ENCODE measurements at regions not wholly inside any gene's neighbourhood (a gene's known extent, or its start where the extent isn't known, plus 50 kb on each side); places are given as distances from the start of the nearest gene placed in this dataset.

DNA sequence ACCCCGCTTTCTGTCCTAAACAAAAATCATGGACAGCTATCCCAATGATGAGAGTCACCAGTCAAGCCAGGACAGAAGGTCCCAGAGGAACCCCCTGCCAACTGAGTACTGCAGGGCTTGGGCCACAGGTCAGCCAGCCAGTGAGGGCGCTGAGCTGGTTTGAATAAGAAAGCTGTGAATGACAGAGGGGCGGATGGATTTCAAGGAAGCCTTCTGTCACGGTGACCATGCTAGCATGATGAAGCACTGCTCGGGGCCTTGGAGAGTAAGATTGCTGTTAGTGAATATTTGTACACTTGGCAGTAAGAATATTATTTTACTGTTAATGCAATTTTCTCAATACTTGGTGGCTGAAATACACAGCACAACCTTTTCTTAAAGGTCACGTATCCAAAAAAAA lies 734.0 kb upstream of the NR2F2 start:
- 74 to 81% methylated on average over 6 of the region's 6 CpGs for WGBS, 2 donors
- intact Hi-C loops (cut with DNase I) = no loop called here
- Histone ChIP-seq H3K9me3 (no peaks in the 10 kb centered on the region), H3K27ac (no peak overlapping the region), H3K36me3 (no peaks in the 10 kb centered on the region), H3K4me3 (no peak overlapping the region), H3K4me1 (no peaks in the 10 kb centered on the region), H3K27me3 (no peaks in the 10 kb centered on the region)
- TF ChIP-seq POLR2A (IDR thresholded peaks at IDR 0.05) (no peak), EP300 (IDR thresholded peaks at IDR 0.05) (no peak), POLR2AphosphoS5 (IDR thresholded peaks at IDR 0.05) (no peak)
- TF ChIP-seq, protein P1, sequence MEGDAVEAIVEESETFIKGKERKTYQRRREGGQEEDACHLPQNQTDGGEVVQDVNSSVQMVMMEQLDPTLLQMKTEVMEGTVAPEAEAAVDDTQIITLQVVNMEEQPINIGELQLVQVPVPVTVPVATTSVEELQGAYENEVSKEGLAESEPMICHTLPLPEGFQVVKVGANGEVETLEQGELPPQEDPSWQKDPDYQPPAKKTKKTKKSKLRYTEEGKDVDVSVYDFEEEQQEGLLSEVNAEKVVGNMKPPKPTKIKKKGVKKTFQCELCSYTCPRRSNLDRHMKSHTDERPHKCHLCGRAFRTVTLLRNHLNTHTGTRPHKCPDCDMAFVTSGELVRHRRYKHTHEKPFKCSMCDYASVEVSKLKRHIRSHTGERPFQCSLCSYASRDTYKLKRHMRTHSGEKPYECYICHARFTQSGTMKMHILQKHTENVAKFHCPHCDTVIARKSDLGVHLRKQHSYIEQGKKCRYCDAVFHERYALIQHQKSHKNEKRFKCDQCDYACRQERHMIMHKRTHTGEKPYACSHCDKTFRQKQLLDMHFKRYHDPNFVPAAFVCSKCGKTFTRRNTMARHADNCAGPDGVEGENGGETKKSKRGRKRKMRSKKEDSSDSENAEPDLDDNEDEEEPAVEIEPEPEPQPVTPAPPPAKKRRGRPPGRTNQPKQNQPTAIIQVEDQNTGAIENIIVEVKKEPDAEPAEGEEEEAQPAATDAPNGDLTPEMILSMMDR (IDR thresholded peaks at IDR 0.05) = no peak
- DNase-seq = no peak

DNA sequence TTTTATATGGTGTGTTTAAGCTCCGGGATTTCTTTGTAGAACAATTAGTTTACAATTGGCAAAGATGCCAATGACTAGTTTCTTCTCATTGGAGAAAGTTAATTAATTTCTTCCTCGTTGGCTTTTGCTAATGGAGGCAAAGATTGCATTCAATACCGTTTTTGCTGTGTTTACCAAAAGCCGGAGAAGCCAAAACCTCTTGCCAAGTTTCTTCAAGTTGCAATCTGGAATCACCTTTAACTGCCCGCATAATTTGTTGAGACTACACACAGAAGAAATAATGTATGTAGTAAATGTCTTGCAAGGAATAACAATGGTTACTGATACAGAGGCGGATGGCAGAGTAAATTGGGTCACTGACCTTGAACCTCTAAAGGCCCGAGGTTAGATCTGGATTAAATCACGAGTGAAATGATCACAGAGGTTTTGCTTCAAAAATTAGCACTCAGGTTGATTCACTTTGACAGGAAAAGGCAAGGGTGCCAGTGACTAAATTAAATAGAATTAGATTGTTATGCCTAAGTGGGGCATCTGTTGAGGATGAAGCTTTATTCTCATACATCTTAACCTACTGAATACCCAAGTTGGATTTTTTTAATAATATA lies 732.1 kb upstream of the NR2F2 start:
- DNase-seq = no peak
- Histone ChIP-seq H3K36me3 (no peaks in the 10 kb centered on the region), H3K27ac (no peak overlapping the region), H3K27me3 (no peaks in the 10 kb centered on the region), H3K9me3 (no peaks in the 10 kb centered on the region), H3K4me3 (no peak overlapping the region), H3K4me1 (no peaks in the 10 kb centered on the region)
- TF ChIP-seq POLR2AphosphoS5 (IDR thresholded peaks at IDR 0.05) (no peak), POLR2A (IDR thresholded peaks at IDR 0.05) (no peak), EP300 (IDR thresholded peaks at IDR 0.05) (no peak)
- TF ChIP-seq, protein P1 (IDR thresholded peaks at IDR 0.05) = no peak
- intact Hi-C loops (cut with DNase I) = no loop called here
- WGBS, 2 donors = 37 to 63% methylated on average over 8 of the region's 8 CpGs

DNA sequence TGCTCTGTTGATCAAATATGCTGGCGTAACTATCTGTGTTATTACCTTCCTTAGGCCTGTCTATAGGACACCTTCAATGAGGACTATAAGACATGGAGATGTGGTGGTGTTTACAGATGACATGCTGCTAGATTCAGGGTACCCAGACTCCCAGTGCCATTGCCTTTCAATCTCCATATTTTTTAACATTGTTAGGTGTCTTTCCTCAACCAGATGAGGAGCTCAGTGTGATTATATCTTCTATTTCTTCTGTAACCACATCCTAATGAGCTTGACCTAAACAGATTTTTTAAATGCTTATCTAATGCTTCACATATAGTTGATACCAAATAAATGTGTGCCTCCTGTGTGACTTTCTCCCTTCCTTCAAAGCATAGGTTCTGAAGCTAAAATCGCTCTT lies 730.1 kb upstream of the NR2F2 start:
- 93 to 95% methylated on average over 2 of the region's 2 CpGs for WGBS, 2 donors
- Histone ChIP-seq H3K27ac (no peak overlapping the region), H3K27me3 (no peaks in the 10 kb centered on the region), H3K4me3 (no peak overlapping the region), H3K36me3 (no peaks in the 10 kb centered on the region), H3K9me3 (no peaks in the 10 kb centered on the region), H3K4me1 (peaks cover 0 to 13% (median 3%) of the 10 kb centered on the region in 4 donors)
- intact Hi-C loops (cut with DNase I) = no loop called here
- no peak for DNase-seq
- TF ChIP-seq, protein P1 (IDR thresholded peaks at IDR 0.05) = no peak

DNA sequence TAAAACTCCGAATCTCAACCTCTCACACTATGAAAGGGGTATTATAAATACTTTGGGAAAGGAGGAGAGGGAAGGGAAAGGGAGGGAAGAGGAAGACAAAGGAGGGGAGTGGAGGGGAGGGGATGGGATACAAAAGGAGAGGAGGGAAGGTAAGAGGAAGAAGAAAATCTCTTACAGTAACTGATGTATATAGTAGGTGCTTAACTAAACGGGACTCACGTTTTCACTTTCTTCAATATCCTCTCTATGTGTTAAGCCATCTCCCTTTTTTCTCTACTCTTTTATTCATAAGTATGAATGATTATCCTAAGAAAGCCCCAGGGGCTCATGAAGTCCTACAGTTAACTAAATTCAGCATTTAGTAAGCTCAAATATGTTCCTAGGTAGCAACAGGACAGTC lies 729.6 kb upstream of the NR2F2 start:
- no peak for TF ChIP-seq POLR2AphosphoS5 (IDR thresholded peaks at IDR 0.05)
- TF ChIP-seq POLR2A (IDR thresholded peaks at IDR 0.05) = no peak
- TF ChIP-seq, protein P1 (IDR thresholded peaks at IDR 0.05) = no peak
- no peak for TF ChIP-seq EP300 (IDR thresholded peaks at IDR 0.05)
- 90 to 93% methylated on average over 3 of the region's 3 CpGs for WGBS, 2 donors
- no peak for DNase-seq
- intact Hi-C loops (cut with DNase I) = no loop called here
- Histone ChIP-seq H3K4me3 (no peak overlapping the region), H3K4me1 (peaks cover 0 to 13% (median 3%) of the 10 kb centered on the region in 4 donors), H3K9me3 (no peaks in the 10 kb centered on the region), H3K27ac (no peak overlapping the region), H3K27me3 (no peaks in the 10 kb centered on the region), H3K36me3 (no peaks in the 10 kb centered on the region)

DNA sequence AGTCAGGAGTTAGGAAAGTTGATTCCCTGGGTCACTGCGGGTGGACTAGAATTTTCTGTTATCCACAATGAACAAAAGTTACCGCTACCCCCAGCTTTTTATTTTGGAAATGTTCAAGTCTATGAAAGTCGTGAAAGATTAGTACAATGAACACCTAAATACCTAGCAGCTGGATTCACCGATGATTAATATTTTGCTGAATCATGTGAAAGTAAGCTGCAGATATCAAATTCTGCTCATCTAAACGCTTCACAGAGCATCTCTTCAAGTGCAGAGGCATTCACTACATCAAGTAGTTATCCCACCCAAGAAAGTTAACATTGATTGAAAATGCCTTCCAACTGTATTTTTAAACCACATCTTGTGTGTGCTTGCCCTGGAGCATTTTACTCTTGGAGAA lies 729.0 kb upstream of the NR2F2 start:
- H3K9me3 ChIP-seq = no peaks in the 10 kb centered on the region
- 82 to 91% methylated on average over 5 of the region's 5 CpGs for WGBS, 2 donors
- no peak for DNase-seq
- no peak overlapping the region for H3K27ac ChIP-seq
- TF ChIP-seq POLR2A (IDR thresholded peaks at IDR 0.05) (no peak), POLR2AphosphoS5 (IDR thresholded peaks at IDR 0.05) (no peak), EP300 (IDR thresholded peaks at IDR 0.05) (no peak)
- TF ChIP-seq, protein P1 (IDR thresholded peaks at IDR 0.05) = no peak
- intact Hi-C loops (cut with DNase I) = no loop called here
- H3K36me3 ChIP-seq = no peaks in the 10 kb centered on the region
- no peaks in the 10 kb centered on the region for H3K27me3 ChIP-seq
- H3K4me3 ChIP-seq = no peak overlapping the region
- H3K4me1 ChIP-seq = peaks cover 0 to 13% (median 3%) of the 10 kb centered on the region in 4 donors
